ENCODE measurements at regions not wholly inside any gene's neighbourhood (a gene's known extent, or its start where the extent isn't known, plus 50 kb on each side); places are given as distances from the start of the nearest gene placed in this dataset.

- TF ChIP-seq CTCF (IDR thresholded peaks at IDR 0.05) (no peak), POLR2A (IDR thresholded peaks at IDR 0.05) (no peak)
Observed at GRCh38 chr5:57948091-57948490, 465.5 kb upstream of the ACTBL2 start.
